ENCODE measurements at regions not wholly inside any gene's neighbourhood (a gene's known extent, or its start where the extent isn't known, plus 50 kb on each side); places are given as distances from the start of the nearest gene placed in this dataset.
A peak's percentile ranks its signal among the peaks of the same experiment; 100 is the strongest.

DNA sequence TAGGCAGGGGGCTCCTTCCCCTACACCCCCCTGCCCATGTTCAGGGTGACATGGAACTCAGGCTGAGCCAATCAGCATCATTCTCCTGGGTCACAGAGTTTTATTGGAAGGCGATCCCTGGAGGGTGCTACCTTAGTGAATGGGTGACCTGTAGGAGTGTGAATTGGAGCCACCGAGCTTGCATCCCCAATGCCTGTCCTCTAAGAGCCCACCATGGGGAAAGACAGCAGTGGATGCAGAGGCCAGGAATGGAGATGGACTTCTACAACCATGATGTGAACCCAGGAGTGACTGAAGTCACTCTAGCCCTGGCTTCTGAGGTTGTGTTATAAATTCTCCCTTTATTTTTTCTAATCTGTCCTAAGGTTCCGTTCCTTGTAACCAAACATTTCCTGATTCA lies 89.4 kb downstream of the CCDC71L start:
- TF ChIP-seq, protein P1, sequence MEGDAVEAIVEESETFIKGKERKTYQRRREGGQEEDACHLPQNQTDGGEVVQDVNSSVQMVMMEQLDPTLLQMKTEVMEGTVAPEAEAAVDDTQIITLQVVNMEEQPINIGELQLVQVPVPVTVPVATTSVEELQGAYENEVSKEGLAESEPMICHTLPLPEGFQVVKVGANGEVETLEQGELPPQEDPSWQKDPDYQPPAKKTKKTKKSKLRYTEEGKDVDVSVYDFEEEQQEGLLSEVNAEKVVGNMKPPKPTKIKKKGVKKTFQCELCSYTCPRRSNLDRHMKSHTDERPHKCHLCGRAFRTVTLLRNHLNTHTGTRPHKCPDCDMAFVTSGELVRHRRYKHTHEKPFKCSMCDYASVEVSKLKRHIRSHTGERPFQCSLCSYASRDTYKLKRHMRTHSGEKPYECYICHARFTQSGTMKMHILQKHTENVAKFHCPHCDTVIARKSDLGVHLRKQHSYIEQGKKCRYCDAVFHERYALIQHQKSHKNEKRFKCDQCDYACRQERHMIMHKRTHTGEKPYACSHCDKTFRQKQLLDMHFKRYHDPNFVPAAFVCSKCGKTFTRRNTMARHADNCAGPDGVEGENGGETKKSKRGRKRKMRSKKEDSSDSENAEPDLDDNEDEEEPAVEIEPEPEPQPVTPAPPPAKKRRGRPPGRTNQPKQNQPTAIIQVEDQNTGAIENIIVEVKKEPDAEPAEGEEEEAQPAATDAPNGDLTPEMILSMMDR (IDR thresholded peaks at IDR 0.05; ENCODE audit: insufficient read depth, low read length, severe bottlenecking) = no peak
- DNase-seq (ENCODE audit: low read depth) (no peak), FAIRE-seq (no peak)
- no peaks in the 10 kb centered on the region for H3K36me3 ChIP-seq (ENCODE audit: control insufficient read depth, insufficient read depth, low read length)
- H3K4me3 ChIP-seq (ENCODE audit: low read depth, low read length) = no peak overlapping the region
- H3K27me3 ChIP-seq (ENCODE audit: control insufficient read depth, insufficient read depth, low read length) = no peaks in the 10 kb centered on the region

DNA sequence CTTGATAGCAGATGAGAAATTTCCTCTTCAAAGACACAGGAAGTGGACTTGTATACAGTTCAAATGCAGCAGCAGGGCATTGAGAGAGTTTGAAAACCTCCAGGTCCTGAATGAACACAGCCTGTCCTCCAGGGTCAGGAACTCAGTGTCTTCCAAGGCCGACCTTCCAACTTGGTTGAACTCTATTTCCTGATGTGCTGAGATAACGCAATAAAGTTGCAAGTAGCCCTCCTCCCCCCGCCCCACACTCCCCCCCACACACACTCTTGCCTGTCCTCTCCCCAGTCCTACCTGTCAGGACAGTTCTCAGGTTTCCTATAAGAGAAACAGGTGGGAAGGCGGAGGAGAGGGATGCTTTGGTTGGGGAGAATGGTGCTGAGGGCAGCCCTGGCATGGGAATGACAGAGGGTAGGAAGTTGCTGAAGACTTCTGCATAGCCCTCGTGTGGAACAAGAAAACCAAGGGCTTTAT lies 90.0 kb downstream of the CCDC71L start:
- Histone ChIP-seq H3K4me3 (ENCODE audit: low read depth, low read length) (no peak overlapping the region), H3K36me3 (ENCODE audit: control insufficient read depth, insufficient read depth, low read length) (no peaks in the 10 kb centered on the region), H3K27me3 (ENCODE audit: control insufficient read depth, insufficient read depth, low read length) (no peaks in the 10 kb centered on the region)
- DNase-seq (ENCODE audit: low read depth) (no peak), FAIRE-seq (no peak)
- TF ChIP-seq, protein P1 (IDR thresholded peaks at IDR 0.05; ENCODE audit: insufficient read depth, low read length, severe bottlenecking) = no peak

- Histone ChIP-seq H3K36me3 (ENCODE audit: control insufficient read depth, insufficient read depth, low read length) (no peaks in the 10 kb centered on the region), H3K27me3 (ENCODE audit: control insufficient read depth, insufficient read depth, low read length) (no peaks in the 10 kb centered on the region), H3K4me3 (ENCODE audit: low read depth, low read length) (no peak overlapping the region)
- no peak for DNase-seq (ENCODE audit: low read depth)
- TF ChIP-seq, protein P1 (IDR thresholded peaks at IDR 0.05; ENCODE audit: insufficient read depth, low read length, severe bottlenecking) = no peak
- no peak for FAIRE-seq
These were observed 90.8 kb downstream of the CCDC71L start for GRCh38 chr7:106570146-106570545.

- DNase-seq (ENCODE audit: low read depth) = no peak
- Histone ChIP-seq H3K4me3 (ENCODE audit: low read depth, low read length) (no peak overlapping the region), H3K36me3 (ENCODE audit: control insufficient read depth, insufficient read depth, low read length) (no peaks in the 10 kb centered on the region), H3K27me3 (ENCODE audit: control insufficient read depth, insufficient read depth, low read length) (no peaks in the 10 kb centered on the region)
- no peak for FAIRE-seq
- TF ChIP-seq, protein P1 (IDR thresholded peaks at IDR 0.05; ENCODE audit: insufficient read depth, low read length, severe bottlenecking) = no peak
These were observed 91.4 kb downstream of the CCDC71L start for GRCh38 chr7:106569500-106569929.

DNA sequence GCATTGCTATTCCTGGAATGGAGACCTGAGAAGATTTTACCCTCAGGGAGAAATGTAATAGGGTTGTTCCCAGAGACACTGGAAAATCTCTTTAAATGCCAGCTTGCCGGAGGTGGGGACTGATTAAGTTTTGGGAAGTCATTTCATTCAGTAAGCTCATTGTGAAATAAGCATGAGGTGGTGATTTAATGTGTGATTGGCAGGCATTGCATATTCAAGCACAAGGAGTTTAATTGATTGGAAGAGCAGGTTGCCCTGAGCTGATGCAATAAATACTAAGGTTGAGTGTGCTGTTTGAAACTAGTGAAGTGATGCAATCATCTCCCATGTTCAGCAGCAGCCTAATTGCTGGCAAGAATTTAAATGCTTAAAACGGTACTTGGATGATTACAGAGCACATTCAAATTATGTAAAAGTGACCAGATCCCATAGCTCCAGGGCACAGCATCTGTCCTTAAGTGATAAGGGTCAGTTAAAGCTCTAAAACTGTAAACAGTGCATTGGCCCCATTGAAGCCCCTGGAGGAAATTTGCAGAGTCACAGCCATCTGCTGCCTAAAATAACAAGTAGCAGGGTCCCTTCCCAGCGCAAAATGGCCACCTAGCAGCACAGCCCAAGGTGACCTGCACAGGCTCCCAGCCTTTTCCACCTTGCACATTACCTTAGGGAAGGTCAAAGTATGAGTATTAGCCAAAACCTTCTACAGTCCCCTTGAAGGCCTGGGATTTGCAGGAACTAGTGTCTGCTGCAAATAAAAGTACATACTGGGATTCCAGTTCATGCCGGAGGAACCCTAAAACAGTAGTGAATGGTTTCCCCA lies 92.1 kb downstream of the CCDC71L start:
- no peak for FAIRE-seq
- Histone ChIP-seq H3K27me3 (ENCODE audit: control insufficient read depth, insufficient read depth, low read length) (no peaks in the 10 kb centered on the region), H3K36me3 (ENCODE audit: control insufficient read depth, insufficient read depth, low read length) (no peaks in the 10 kb centered on the region), H3K4me3 (ENCODE audit: low read depth, low read length) (no peak overlapping the region)
- TF ChIP-seq, protein P1 (IDR thresholded peaks at IDR 0.05; ENCODE audit: insufficient read depth, low read length, severe bottlenecking) = no peak
- peak; percentile 92 for DNase-seq (ENCODE audit: low read depth)
